CD14-positive monocyte (primary cell): ENCODE measurements at regions not wholly inside any gene's neighbourhood (a gene's known extent, or its start where the extent isn't known, plus 50 kb on each side); places are given as distances from the start of the nearest gene placed in this dataset.

ENCODE experiments used
- DNase-seq, 3 donors: peaks; one replicate each; pipeline ENCODE4 v3.0.0-alpha.2; 2011 to 2022
- H2AFZ ChIP-seq: 2 replicates; pipeline ENCODE4 v1.6.0; 2012; ENCODE audit warnings: mild to moderate bottlenecking, low read depth, low read length, inconsistent platforms; ENCODE audit not compliant: insufficient read depth, poor library complexity, severe bottlenecking
- H3K27ac ChIP-seq, 2 donors: 1 replicate in 1 of 2; 2 replicates in 1 of 2; pipeline ENCODE4 v1.5.1; 2012 to 2013; ENCODE audit warnings: low read length in 2 of 2, control low read depth in 1 of 2, inconsistent platforms in 1 of 2, low read depth in 1 of 2, mild to moderate bottlenecking in 1 of 2
- H3K27me3 ChIP-seq, 2 donors: one replicate each; pipeline versions ENCODE4 v1.6.0 to v1.6.1; 2011 to 2013; ENCODE audit warnings: low read length in 2 of 2; ENCODE audit not compliant: control insufficient read depth in 2 of 2, insufficient read depth in 2 of 2
- H3K36me3 ChIP-seq, 2 donors: replicated peaks in 1 of 2; 1 replicate in 1 of 2; 2 replicates in 1 of 2; pipeline versions ENCODE4 v1.5.1 to v1.6.1; 2012 to 2013; ENCODE audit warnings: low read length in 2 of 2, control low read depth in 1 of 2, inconsistent platforms in 1 of 2, mild to moderate bottlenecking in 1 of 2; ENCODE audit not compliant: insufficient read depth in 2 of 2, control insufficient read depth in 1 of 2
- H3K4me1 ChIP-seq, 2 donors: 1 replicate in 1 of 2; 2 replicates in 1 of 2; pipeline versions ENCODE4 v1.5.1 to v1.6.1; 2012 to 2013; ENCODE audit warnings: low read length in 2 of 2, control low read depth in 1 of 2, inconsistent platforms in 1 of 2, mild to moderate bottlenecking in 1 of 2, moderate library complexity in 1 of 2; ENCODE audit not compliant: insufficient read depth in 2 of 2, control insufficient read depth in 1 of 2
- H3K4me2 ChIP-seq: replicated peaks from 2 replicates; pipeline ENCODE3; 2012; ENCODE audit warnings: low read length, moderate library complexity, mild to moderate bottlenecking; ENCODE audit not compliant: poor library complexity, severe bottlenecking; ENCODE audit errors: extremely low read depth
- H3K4me3 ChIP-seq, 3 experiments: fragments of 200-600 bp in 1 of 3; sonication (generic) in 1 of 3; replicated peaks in 1 of 3; 1 replicate in 2 of 3; 2 replicates in 1 of 3; pipeline ENCODE4 v1.5.1; 2011 to 2013; ENCODE audit warnings: low read length in 3 of 3, mild to moderate bottlenecking in 3 of 3, control low read depth in 2 of 3, low read depth in 2 of 3, inconsistent platforms in 1 of 3, moderate library complexity in 1 of 3
- H3K79me2 ChIP-seq: 2 replicates; pipeline ENCODE4 v1.6.0; 2012; ENCODE audit warnings: mild to moderate bottlenecking, control low read depth, inconsistent platforms, low read length, moderate library complexity; ENCODE audit not compliant: insufficient read depth
- H3K9ac ChIP-seq: 2 replicates; pipeline ENCODE4 v1.6.0; 2017; ENCODE audit warnings: low read length, mild to moderate bottlenecking; ENCODE audit not compliant: insufficient read depth, poor library complexity, severe bottlenecking
- H3K9me3 ChIP-seq, 2 donors: replicated peaks in 1 of 2; 1 replicate in 1 of 2; 2 replicates in 1 of 2; pipeline versions ENCODE4 v1.5.1 to v1.6.1; 2012 to 2013; ENCODE audit warnings: low read length in 2 of 2, control low read depth in 1 of 2; ENCODE audit not compliant: control insufficient read depth in 1 of 2, insufficient read depth in 1 of 2
- H4K20me1 ChIP-seq: 2 replicates; pipeline ENCODE4 v1.6.0; 2012; ENCODE audit warnings: mild to moderate bottlenecking, low read length, control low read depth, moderate library complexity; ENCODE audit not compliant: insufficient read depth
- H3K27ac Mint-ChIP-seq, 7 donors: one replicate each; pipeline ENCODE4 v1.8.0; 2020; ENCODE audit warnings: mild to moderate bottlenecking in 7 of 7, mixed read lengths in 7 of 7, moderate library complexity in 6 of 7, inconsistent platforms in 2 of 7
- H3K27me3 Mint-ChIP-seq, 3 donors: one replicate each; pipeline ENCODE4 v1.8.0; 2021 to 2022; ENCODE audit warnings: low read depth in 3 of 3, mild to moderate bottlenecking in 3 of 3, mixed read lengths in 3 of 3, moderate library complexity in 3 of 3, inconsistent platforms in 1 of 3
- H3K36me3 Mint-ChIP-seq, 2 donors: one replicate each; pipeline ENCODE4 v1.8.0; 2020; ENCODE audit warnings: mixed read lengths in 2 of 2, inconsistent platforms in 1 of 2, mild to moderate bottlenecking in 1 of 2
- H3K4me1 Mint-ChIP-seq: one replicate; pipeline ENCODE4 v1.8.0; 2020; ENCODE audit warnings: mild to moderate bottlenecking, mixed read lengths
- H3K4me3 Mint-ChIP-seq, 2 donors: one replicate each; pipeline ENCODE4 v1.8.0; 2020; ENCODE audit warnings: mild to moderate bottlenecking in 2 of 2, mixed read lengths in 2 of 2, moderate library complexity in 1 of 2
- H3K9me3 Mint-ChIP-seq, 7 donors: one replicate each; pipeline ENCODE4 v1.8.0; 2020 to 2022; ENCODE audit warnings: mixed read lengths in 7 of 7, mild to moderate bottlenecking in 6 of 7, moderate library complexity in 6 of 7, inconsistent platforms in 2 of 7
- CTCF ChIP-seq: fragments of 200-600 bp; IDR thresholded peaks from one replicate; pipeline ENCODE4 v1.8.0; 2022; ENCODE audit warnings: antibody characterized with exemption, mild to moderate bottlenecking
- WGBS: methylation state at CpG from one replicate; pipeline ENCODE4 v1.1.5; 2013; ENCODE audit warnings: missing lambda C conversion rate; ENCODE audit not compliant: insufficient coverage; 5-methylcytosine and 5-hydroxymethylcytosine counted together
- intact Hi-C, 2 donors: fragments of 100-400 bp; cut with micrococcal nuclease; formaldehyde crosslinking; loops; one replicate each; pipeline versions ENCODE4 v1.15.0 to v1.15.1; 2023

- Histone ChIP-seq H3K27ac (no peak overlapping the region), H3K9ac (no peak overlapping the region), H2AFZ (no peak overlapping the region), H3K9me3 (peaks cover 39 to 63% of the 10 kb centered on the region in 2 donors), H3K79me2 (no peaks in the 10 kb centered on the region), H3K4me1 (no peaks in the 10 kb centered on the region), H3K27me3 (no peaks in the 10 kb centered on the region), H3K4me3 (no peak overlapping the region), H3K4me2 (no peak overlapping the region), H3K36me3 (no peaks in the 10 kb centered on the region), H4K20me1 (no peaks in the 10 kb centered on the region)
- TF ChIP-seq CTCF, result no peak
- 85% methylated on average over 7 of the region's 7 CpGs for WGBS
- no peak for DNase-seq
- Mint-ChIP-seq H3K4me1 (no peaks in the 10 kb centered on the region), H3K4me3 (no peak overlapping the region), H3K9me3 (peaks cover 12 to 50% (median 24%) of the 10 kb centered on the region in 7 donors), H3K36me3 (no peaks in the 10 kb centered on the region), H3K27ac (no peak overlapping the region), H3K27me3 (peaks cover 1 to 4% (median 2%) of the 10 kb centered on the region in 3 donors)
- intact Hi-C loops, result no loop called here
Observed at GRCh38 chr19:28196961-28197360, 1016.0 kb downstream of the UQCRFS1 start.

GRCh38 chr19:28196101-28196500 is 1016.9 kb downstream of the UQCRFS1 start:
- H3K36me3 Mint-ChIP-seq, result no peaks in the 10 kb centered on the region
- H3K4me1 Mint-ChIP-seq, result no peaks in the 10 kb centered on the region
- no peak overlapping the region for H3K9ac ChIP-seq
- H3K4me3 ChIP-seq, result no peak overlapping the region
- peaks cover 32 to 54% of the 10 kb centered on the region in 2 donors for H3K9me3 ChIP-seq
- no peak overlapping the region for H3K4me3 Mint-ChIP-seq
- no peaks in the 10 kb centered on the region for H4K20me1 ChIP-seq
- H3K4me1 ChIP-seq, result no peaks in the 10 kb centered on the region
- H3K79me2 ChIP-seq, result no peaks in the 10 kb centered on the region
- H3K27ac ChIP-seq, result no peak overlapping the region
- H2AFZ ChIP-seq, result no peak overlapping the region
- no peak overlapping the region for H3K27ac Mint-ChIP-seq
- no peak for DNase-seq
- no peaks in the 10 kb centered on the region for H3K36me3 ChIP-seq
- H3K27me3 ChIP-seq, result no peaks in the 10 kb centered on the region
- peaks cover 1 to 4% (median 2%) of the 10 kb centered on the region in 3 donors for H3K27me3 Mint-ChIP-seq
- WGBS, result 67% methylated on average over 1 of the region's 3 CpGs
- H3K4me2 ChIP-seq, result no peak overlapping the region
- intact Hi-C loops, result no loop called here
- TF ChIP-seq CTCF, result no peak
- peaks cover 8 to 41% (median 23%) of the 10 kb centered on the region in 7 donors for H3K9me3 Mint-ChIP-seq
